RWPE1 (cell line): ENCODE measurements at regions not wholly inside any gene's neighbourhood (a gene's known extent, or its start where the extent isn't known, plus 50 kb on each side); places are given as distances from the start of the nearest gene placed in this dataset.

Experiments
- CTCF ChIA-PET: fragments of 350-600 bp; sonication (Branson Sonifier 250); formaldehyde crosslinking; extraction: SDS; loops from one replicate; lab custom pipeline; 2021; lab: Yijun Ruan, JAX
- POLR2A ChIA-PET: fragments of 400-600 bp; formaldehyde crosslinking; extraction: SDS; loops from one replicate; lab custom pipeline; 2020; ENCODE audit warnings: antibody characterized with exemption; ENCODE audit not compliant: low non-redundant PET; lab: Yijun Ruan, JAX
- DNase-seq: peaks from one replicate; pipeline ENCODE4 v3.0.0; 2012; ENCODE audit warnings: low spot score
- H3K27ac ChIP-seq: fragments of 450-650 bp; 2 replicates; pipeline ENCODE4 v1.5.1; 2017
- CTCF ChIP-seq: fragments of 450-650 bp; conservative IDR thresholded peaks from 2 replicates; pipeline ENCODE4 v1.5.1; 2017; ENCODE audit warnings: low read depth, mild to moderate bottlenecking

- ChIA-PET POLR2A (no interaction called here), CTCF (no interaction called here)
- no peak for TF ChIP-seq CTCF
- DNase-seq: no peak
- H3K27ac ChIP-seq: no peak overlapping the region
These were observed 898.4 kb downstream of the KCNT2 start for GRCh38 chr1:195709821-195710220.

- no peak for DNase-seq
- no peak for TF ChIP-seq CTCF
- no peak overlapping the region for H3K27ac ChIP-seq
- ChIA-PET POLR2A (no interaction called here), CTCF (no interaction called here)
These were observed 904.2 kb downstream of the KCNT2 start for GRCh38 chr1:195704028-195704427.

- no peak overlapping the region for H3K27ac ChIP-seq
- CTCF ChIA-PET: interaction anchor here (0.5 to 0.7 kb wide), 2 partner anchors 205 to 372 kb away, joined by 3 to 4 read pairs; no protein-coding TSS in a partner anchor
- POLR2A ChIA-PET: no interaction called here
- no peak for DNase-seq
- no peak for TF ChIP-seq CTCF
These were observed 907.1 kb downstream of the KCNT2 start for GRCh38 chr1:195701149-195701548.

- TF ChIP-seq CTCF: no peak
- ChIA-PET POLR2A (no interaction called here), CTCF (interaction anchor here (0.6 kb wide), 2 partner anchors 25 to 343 kb away, joined by 3 read pairs; no protein-coding TSS in a partner anchor)
- no peak for DNase-seq
- H3K27ac ChIP-seq: no peak overlapping the region
These were observed 911.1 kb downstream of the KCNT2 start for GRCh38 chr1:195697130-195697529.

GRCh38 chr1:195686764-195687163 lies 921.5 kb downstream of the KCNT2 start:
- POLR2A ChIA-PET: no interaction called here
- no peak overlapping the region for H3K27ac ChIP-seq
- no peak for DNase-seq
- CTCF ChIA-PET: interaction anchor here (0.7 kb wide), 2 partner anchors 9 to 1185 kb away, joined by 3 read pairs; no protein-coding TSS in a partner anchor
- no peak for TF ChIP-seq CTCF

- POLR2A ChIA-PET: no interaction called here
- H3K27ac ChIP-seq: no peak overlapping the region
- no peak for DNase-seq
- CTCF ChIA-PET: no interaction called here
- no peak for TF ChIP-seq CTCF
These were observed 943.6 kb downstream of the KCNT2 start for GRCh38 chr1:195664628-195665027.
